PFSK-1 (cell line): ENCODE measurements at regions not wholly inside any gene's neighbourhood (a gene's known extent, or its start where the extent isn't known, plus 50 kb on each side); places are given as distances from the start of the nearest gene placed in this dataset.

ENCODE experiments used
- FOXP2 ChIP-seq: optimal IDR thresholded peaks from 2 replicates; pipeline ENCODE3; 2011; ENCODE audit warnings: borderline replicate concordance, control low read depth, inconsistent platforms; ENCODE audit not compliant: insufficient read depth; ENCODE audit errors: extremely low read length, extremely low read depth
- POLR2AphosphoS5 ChIP-seq: IDR thresholded peaks from 2 replicates; pipeline ENCODE4 v1.6.1; 2012; ENCODE audit warnings: low read depth, mild to moderate bottlenecking, control low read depth, low read length, moderate library complexity
- TF ChIP-seq, protein P1 (sequence below), 2 experiments: IDR thresholded peaks; 2 replicates each; pipeline versions ENCODE4 v1.6.1 to v1.8.0; 2011 to 2012; ENCODE audit warnings: low read depth in 2 of 2, low read length in 2 of 2, control low read depth in 1 of 2, inconsistent platforms in 1 of 2, mild to moderate bottlenecking in 1 of 2, moderate library complexity in 1 of 2; ENCODE audit not compliant: insufficient read depth in 1 of 2

DNA sequence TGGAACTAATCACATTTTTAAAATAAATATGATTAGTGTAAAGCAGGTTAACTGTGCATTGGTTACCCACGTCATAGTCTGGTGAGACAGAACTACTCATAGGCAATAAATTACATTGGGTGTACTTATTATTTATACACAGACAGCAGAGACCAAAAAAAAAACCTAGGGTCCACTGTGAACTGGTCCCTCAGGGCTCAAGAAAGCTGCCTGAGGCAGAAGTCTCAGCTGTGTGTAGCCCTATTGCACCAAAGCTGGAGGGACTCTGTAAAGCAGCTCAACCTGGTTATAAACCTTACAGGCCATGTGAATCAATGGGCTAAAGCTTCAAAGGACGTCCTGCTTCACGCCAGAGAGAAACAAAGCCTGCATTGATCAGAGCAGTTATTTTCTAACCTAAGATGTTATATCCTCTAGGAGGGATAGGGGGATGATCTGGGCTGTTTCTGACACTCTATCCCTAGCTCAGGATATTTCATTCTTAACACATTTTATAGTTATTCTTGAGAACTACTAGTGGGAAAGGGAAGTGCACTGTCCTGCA lies 432.2 kb upstream of the ANO3 start:
- no peak for TF ChIP-seq POLR2AphosphoS5
- TF ChIP-seq FOXP2: no peak
- TF ChIP-seq, protein P1, sequence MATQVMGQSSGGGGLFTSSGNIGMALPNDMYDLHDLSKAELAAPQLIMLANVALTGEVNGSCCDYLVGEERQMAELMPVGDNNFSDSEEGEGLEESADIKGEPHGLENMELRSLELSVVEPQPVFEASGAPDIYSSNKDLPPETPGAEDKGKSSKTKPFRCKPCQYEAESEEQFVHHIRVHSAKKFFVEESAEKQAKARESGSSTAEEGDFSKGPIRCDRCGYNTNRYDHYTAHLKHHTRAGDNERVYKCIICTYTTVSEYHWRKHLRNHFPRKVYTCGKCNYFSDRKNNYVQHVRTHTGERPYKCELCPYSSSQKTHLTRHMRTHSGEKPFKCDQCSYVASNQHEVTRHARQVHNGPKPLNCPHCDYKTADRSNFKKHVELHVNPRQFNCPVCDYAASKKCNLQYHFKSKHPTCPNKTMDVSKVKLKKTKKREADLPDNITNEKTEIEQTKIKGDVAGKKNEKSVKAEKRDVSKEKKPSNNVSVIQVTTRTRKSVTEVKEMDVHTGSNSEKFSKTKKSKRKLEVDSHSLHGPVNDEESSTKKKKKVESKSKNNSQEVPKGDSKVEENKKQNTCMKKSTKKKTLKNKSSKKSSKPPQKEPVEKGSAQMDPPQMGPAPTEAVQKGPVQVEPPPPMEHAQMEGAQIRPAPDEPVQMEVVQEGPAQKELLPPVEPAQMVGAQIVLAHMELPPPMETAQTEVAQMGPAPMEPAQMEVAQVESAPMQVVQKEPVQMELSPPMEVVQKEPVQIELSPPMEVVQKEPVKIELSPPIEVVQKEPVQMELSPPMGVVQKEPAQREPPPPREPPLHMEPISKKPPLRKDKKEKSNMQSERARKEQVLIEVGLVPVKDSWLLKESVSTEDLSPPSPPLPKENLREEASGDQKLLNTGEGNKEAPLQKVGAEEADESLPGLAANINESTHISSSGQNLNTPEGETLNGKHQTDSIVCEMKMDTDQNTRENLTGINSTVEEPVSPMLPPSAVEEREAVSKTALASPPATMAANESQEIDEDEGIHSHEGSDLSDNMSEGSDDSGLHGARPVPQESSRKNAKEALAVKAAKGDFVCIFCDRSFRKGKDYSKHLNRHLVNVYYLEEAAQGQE (IDR thresholded peaks at IDR 0.05; ENCODE audit: insufficient read depth in 1 of 2, low read depth in 2 of 2, low read length in 2 of 2): no peak
